HEK293T (cell line): ENCODE measurements at regions not wholly inside any gene's neighbourhood (a gene's known extent, or its start where the extent isn't known, plus 50 kb on each side); places are given as distances from the start of the nearest gene placed in this dataset.
A peak's percentile ranks its signal among the peaks of the same experiment; 100 is the strongest.

Experiments
- CTCF ChIA-PET: fragments of 350-600 bp; formaldehyde crosslinking; extraction: SDS; loops from one replicate; lab custom pipeline; 2021; ENCODE audit warnings: antibody characterized with exemption, inconsistent platforms; lab: Yijun Ruan, JAX
- POLR2A ChIA-PET: fragments of 350-600 bp; formaldehyde crosslinking; extraction: SDS; loops from one replicate; lab custom pipeline; 2020; ENCODE audit warnings: antibody characterized with exemption, inconsistent platforms; lab: Yijun Ruan, JAX
- DNase-seq: peaks from one replicate; pipeline ENCODE4 v3.0.0; 2012; ENCODE audit warnings: mixed read lengths; ENCODE audit errors: extremely low spot score
- ARNT ChIP-seq: fragments of 450-650 bp; IDR thresholded peaks from 2 replicates; pipeline ENCODE4 v1.6.1; 2017; ENCODE audit warnings: mild to moderate bottlenecking
- BHLHE40 ChIP-seq: fragments of 450-650 bp; IDR thresholded peaks from 2 replicates; pipeline ENCODE4 v1.6.1; 2016; ENCODE audit warnings: mild to moderate bottlenecking, moderate library complexity, borderline replicate concordance
- CTBP1 ChIP-seq: fragments of 450-650 bp; IDR thresholded peaks from 2 replicates; pipeline ENCODE4 v1.6.1; 2016; ENCODE audit warnings: borderline replicate concordance
- ELF4 ChIP-seq: fragments of 450-650 bp; IDR thresholded peaks from 2 replicates; pipeline ENCODE4 v1.6.1; 2017; ENCODE audit warnings: antibody characterized with exemption
- FOXA1 ChIP-seq: fragments of 450-650 bp; IDR thresholded peaks from 2 replicates; pipeline ENCODE4 v1.6.1; 2016; ENCODE audit warnings: mild to moderate bottlenecking
- FOXK2 ChIP-seq: fragments of 450-650 bp; IDR thresholded peaks from 2 replicates; pipeline ENCODE4 v1.6.1; 2016; ENCODE audit warnings: mild to moderate bottlenecking
- FOXM1 ChIP-seq: fragments of 450-650 bp; IDR thresholded peaks from 2 replicates; pipeline ENCODE4 v1.6.1; 2017; ENCODE audit warnings: mild to moderate bottlenecking, borderline replicate concordance
- HDGF ChIP-seq: fragments of 450-650 bp; IDR thresholded peaks from 2 replicates; pipeline ENCODE4 v1.6.1; 2017; ENCODE audit warnings: antibody characterized with exemption, borderline replicate concordance
- L3MBTL2 ChIP-seq: fragments of 450-650 bp; conservative IDR thresholded peaks from 2 replicates; pipeline ENCODE4 v1.6.1; 2016; ENCODE audit warnings: mild to moderate bottlenecking
- NFRKB ChIP-seq: fragments of 450-650 bp; IDR thresholded peaks from 2 replicates; pipeline ENCODE4 v1.6.1; 2016; ENCODE audit warnings: mild to moderate bottlenecking, moderate library complexity
- PKNOX1 ChIP-seq: fragments of 450-650 bp; IDR thresholded peaks from 2 replicates; pipeline ENCODE4 v1.6.1; 2016
- SP1 ChIP-seq: fragments of 450-650 bp; IDR thresholded peaks from 2 replicates; pipeline ENCODE4 v1.6.1; 2017
- SUZ12 ChIP-seq: fragments of 450-650 bp; IDR thresholded peaks from 2 replicates; pipeline ENCODE4 v1.6.1; 2016; ENCODE audit warnings: mild to moderate bottlenecking
- TARDBP ChIP-seq: fragments of 450-650 bp; IDR thresholded peaks from 2 replicates; pipeline ENCODE4 v1.6.1; 2016
- ZNF384 ChIP-seq: fragments of 450-650 bp; IDR thresholded peaks from 2 replicates; pipeline ENCODE4 v1.6.1; 2016

GRCh38 chr3:72442759-72443158, 405.5 kb downstream of the SHQ1 start:
- ChIA-PET POLR2A (no interaction called here), CTCF (no interaction called here)
- TF ChIP-seq PKNOX1 (no peak), CTBP1 (no peak), ARNT (no peak), TARDBP (no peak), FOXK2 (no peak), BHLHE40 (no peak), FOXM1 (no peak)
- DNase-seq = no peak

- DNase-seq = no peak
- ChIA-PET POLR2A (no interaction called here), CTCF (no interaction called here)
- peak; percentile 84 for TF ChIP-seq PKNOX1
- no peak for TF ChIP-seq TARDBP
- peak; percentile 74 for TF ChIP-seq CTBP1
Measured at GRCh38 chr3:72441284-72441994, 406.8 kb downstream of the SHQ1 start.

GRCh38 chr3:72440491-72440890, 407.8 kb downstream of the SHQ1 start:
- TF ChIP-seq NFRKB = no peak
- no peak for TF ChIP-seq TARDBP
- no peak for TF ChIP-seq ZNF384
- TF ChIP-seq ELF4 = no peak
- no peak for TF ChIP-seq FOXK2
- no peak for TF ChIP-seq FOXA1
- no peak for TF ChIP-seq PKNOX1
- TF ChIP-seq SUZ12 = no peak
- no peak for TF ChIP-seq ARNT
- no peak for TF ChIP-seq CTBP1
- POLR2A ChIA-PET = no interaction called here
- CTCF ChIA-PET = no interaction called here
- no peak for DNase-seq

GRCh38 chr3:72439321-72440183, 408.7 kb downstream of the SHQ1 start:
- POLR2A ChIA-PET = no interaction called here
- TF ChIP-seq BHLHE40 (no peak), PKNOX1 (no peak), ARNT (no peak), FOXK2 (no peak), SUZ12 (no peak)
- DNase-seq = no peak
- CTCF ChIA-PET = no interaction called here

GRCh38 chr3:72437661-72438406, 410.4 kb downstream of the SHQ1 start:
- no peak for DNase-seq
- CTCF ChIA-PET = interaction anchor here (1.0 kb wide), 1 partner anchor 228 kb away, joined by 4 read pairs; no protein-coding TSS in a partner anchor
- POLR2A ChIA-PET = no interaction called here
- TF ChIP-seq SP1 (no peak), FOXM1 (no peak), HDGF (no peak), NFRKB (no peak), L3MBTL2 (no peak), BHLHE40 (no peak), TARDBP (no peak), FOXK2 (no peak), ELF4 (no peak), CTBP1 (no peak), SUZ12 (no peak), ARNT (no peak)
